ENCODE measurements at regions not wholly inside any gene's neighbourhood (a gene's known extent, or its start where the extent isn't known, plus 50 kb on each side); places are given as distances from the start of the nearest gene placed in this dataset.
"Not testable (repeated sequence)": the region's sequence is repeated elsewhere in the genome, so short reads cannot be mapped to it uniquely, and the experiment has no call there.

GRCh38 chr6:141833001-141833655, 299.6 kb upstream of the GJE1 start:
- H3K9me3 ChIP-seq = no peaks in the 10 kb centered on the region
- DNase-seq (ENCODE audit: low spot score in 2 of 2) = no peak
- H3K36me3 ChIP-seq (replicated peaks) = no peaks in the 10 kb centered on the region
- in situ Hi-C loops (cut with MboI; ENCODE audit: low sequenced_read_pairs) = no loop called here
- H3K27me3 ChIP-seq (ENCODE audit: low read depth) = no peaks in the 10 kb centered on the region
- no peak overlapping the region for H3K4me3 ChIP-seq
- H3K4me1 ChIP-seq = peaks cover 7% of the 10 kb centered on the region; the same call in 1 of the 2 replicates

DNA sequence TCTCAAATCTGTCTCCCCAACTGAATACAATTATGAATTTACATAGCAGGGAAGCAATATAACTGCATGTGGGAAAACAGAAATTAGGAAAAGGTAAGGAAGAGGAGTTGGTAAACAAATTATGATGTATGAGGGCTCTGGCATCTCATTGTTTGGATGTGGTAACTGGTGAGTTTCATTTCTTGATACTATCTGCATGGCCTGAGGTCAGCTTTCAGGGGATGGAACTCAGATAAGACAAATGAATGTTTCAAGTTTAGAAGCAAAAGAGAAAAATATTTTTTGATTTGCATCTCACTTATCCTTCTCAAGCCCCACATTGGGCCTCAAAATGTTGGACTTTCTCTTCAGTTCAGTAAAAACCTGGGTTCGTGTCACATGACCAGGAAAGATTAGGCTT, 302.2 kb upstream of the GJE1 start:
- Histone ChIP-seq H3K36me3 (replicated peaks) (no peaks in the 10 kb centered on the region), H3K9me3 (no peaks in the 10 kb centered on the region), H3K4me1 (peaks cover 7% of the 10 kb centered on the region; the same call in 1 of the 2 replicates), H3K4me3 (no peak overlapping the region), H3K27me3 (ENCODE audit: low read depth) (no peaks in the 10 kb centered on the region)
- in situ Hi-C loops (cut with MboI; ENCODE audit: low sequenced_read_pairs) = no loop called here
- no peak for DNase-seq (ENCODE audit: low spot score in 2 of 2)

GRCh38 chr6:141829566-141830360, 303.0 kb upstream of the GJE1 start:
- no peak overlapping the region for H3K4me3 ChIP-seq

GRCh38 chr6:141824350-141824749, 308.4 kb upstream of the GJE1 start:
- DNase-seq (ENCODE audit: low spot score in 2 of 2) = no peak
- Histone ChIP-seq H3K9me3 (no peaks in the 10 kb centered on the region), H3K36me3 (replicated peaks) (no peaks in the 10 kb centered on the region), H3K27me3 (ENCODE audit: low read depth) (no peaks in the 10 kb centered on the region), H3K4me1 (0 out of 2 replicates have a peak, but pooled peaks cover 4% of the 10 kb centered on the region), H3K4me3 (no peak overlapping the region)
- in situ Hi-C loops (cut with MboI; ENCODE audit: low sequenced_read_pairs) = no loop called here

More at GRCh38 chr6:141829566-141830360, 303.0 kb upstream of the GJE1 start:
- no peaks in the 10 kb centered on the region for H3K27me3 ChIP-seq (ENCODE audit: low read depth)
- in situ Hi-C loops (cut with MboI; ENCODE audit: low sequenced_read_pairs) = no loop called here
- H3K36me3 ChIP-seq (replicated peaks) = no peaks in the 10 kb centered on the region
- no peaks in the 10 kb centered on the region for H3K9me3 ChIP-seq
- H3K4me1 ChIP-seq = peaks cover 7% of the 10 kb centered on the region; the same call in 1 of the 2 replicates
- DNase-seq (ENCODE audit: low spot score in 2 of 2) = peak; percentile 29 to 38

DNA sequence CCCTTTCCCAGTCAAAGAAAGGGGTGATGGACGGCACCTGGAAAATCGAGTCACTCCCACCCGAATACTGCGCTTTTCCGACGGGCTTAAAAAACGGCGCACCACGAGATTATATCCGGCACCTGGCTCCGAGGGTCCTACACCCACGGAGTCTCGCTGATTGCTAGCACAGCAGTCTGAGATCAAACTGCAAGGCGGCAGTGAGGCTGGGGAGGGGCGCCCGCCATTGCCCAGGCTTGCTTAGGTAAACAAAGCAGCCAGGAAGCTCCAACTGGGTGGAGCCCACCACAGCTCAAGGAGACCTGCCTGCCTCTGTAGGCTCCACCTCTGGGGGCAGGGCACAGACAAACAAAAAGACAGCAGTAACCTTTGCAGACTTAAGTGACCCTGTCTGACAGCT, 317.7 kb upstream of the GJE1 start:
- H3K4me3 ChIP-seq; DNase-seq (ENCODE audit: low spot score in 2 of 2); in situ Hi-C loops (cut with MboI; ENCODE audit: low sequenced_read_pairs); H3K9me3 ChIP-seq; H3K36me3 ChIP-seq (replicated peaks); H3K27me3 ChIP-seq (ENCODE audit: low read depth); H3K4me1 ChIP-seq: not testable (repeated sequence)

DNA sequence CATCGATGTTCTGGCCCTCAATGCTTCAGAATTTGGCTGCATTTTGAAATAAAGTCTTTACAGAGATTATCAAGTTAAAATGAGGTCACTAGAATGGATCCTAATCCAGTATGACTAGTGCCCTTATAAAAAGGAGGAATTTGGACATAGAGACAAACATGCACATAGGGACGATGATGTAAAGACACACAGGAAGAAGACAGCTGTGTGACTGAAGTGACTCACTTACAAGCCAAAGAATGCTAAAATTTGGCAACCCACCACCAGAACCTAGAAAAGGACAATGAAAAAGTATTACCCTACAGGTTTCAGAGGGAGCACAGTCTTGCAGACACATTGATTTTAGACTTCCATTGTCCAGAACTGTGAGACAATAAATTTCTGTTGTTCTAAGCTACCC, 322.8 kb upstream of the GJE1 start:
- DNase-seq (ENCODE audit: low spot score in 2 of 2) = no peak
- no peaks in the 10 kb centered on the region for H3K27me3 ChIP-seq (ENCODE audit: low read depth)
- no peaks in the 10 kb centered on the region for H3K9me3 ChIP-seq
- H3K4me1 ChIP-seq = no peaks in the 10 kb centered on the region
- in situ Hi-C loops (cut with MboI; ENCODE audit: low sequenced_read_pairs) = no loop called here
- H3K4me3 ChIP-seq = no peak overlapping the region
- no peaks in the 10 kb centered on the region for H3K36me3 ChIP-seq (replicated peaks)

- no peaks in the 10 kb centered on the region for H3K27me3 ChIP-seq (ENCODE audit: low read depth)
- H3K36me3 ChIP-seq (replicated peaks) = no peaks in the 10 kb centered on the region
- in situ Hi-C loops (cut with MboI; ENCODE audit: low sequenced_read_pairs) = no loop called here
- H3K4me3 ChIP-seq = no peak overlapping the region
- no peaks in the 10 kb centered on the region for H3K4me1 ChIP-seq
- H3K9me3 ChIP-seq = no peaks in the 10 kb centered on the region
- DNase-seq (ENCODE audit: low spot score in 2 of 2) = no peak
These were observed 324.1 kb upstream of the GJE1 start for GRCh38 chr6:141808662-141809061.

DNA sequence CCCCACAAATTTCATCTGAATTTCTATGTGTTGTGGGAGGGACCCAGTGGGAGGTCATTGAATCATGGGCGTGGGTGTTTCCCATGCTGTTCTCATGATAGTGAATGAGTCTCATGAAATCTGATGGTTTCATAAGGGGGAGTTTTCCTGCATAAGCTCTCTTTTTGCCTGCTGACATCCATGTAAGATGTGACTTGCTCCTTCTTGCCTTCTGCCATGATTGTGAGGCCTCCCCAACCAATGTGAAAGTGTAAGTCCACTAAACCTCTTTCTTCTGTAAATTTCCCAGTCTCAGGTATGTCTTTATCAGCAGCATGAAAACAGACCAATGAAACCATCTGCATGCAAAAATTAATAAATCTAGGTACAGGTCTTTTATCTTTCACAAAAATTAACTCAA, 331.8 kb upstream of the GJE1 start:
- H3K4me3 ChIP-seq; H3K9me3 ChIP-seq; H3K27me3 ChIP-seq (ENCODE audit: low read depth); DNase-seq (ENCODE audit: low spot score in 2 of 2); H3K4me1 ChIP-seq; in situ Hi-C loops (cut with MboI; ENCODE audit: low sequenced_read_pairs); H3K36me3 ChIP-seq (replicated peaks): not testable (repeated sequence)

DNA sequence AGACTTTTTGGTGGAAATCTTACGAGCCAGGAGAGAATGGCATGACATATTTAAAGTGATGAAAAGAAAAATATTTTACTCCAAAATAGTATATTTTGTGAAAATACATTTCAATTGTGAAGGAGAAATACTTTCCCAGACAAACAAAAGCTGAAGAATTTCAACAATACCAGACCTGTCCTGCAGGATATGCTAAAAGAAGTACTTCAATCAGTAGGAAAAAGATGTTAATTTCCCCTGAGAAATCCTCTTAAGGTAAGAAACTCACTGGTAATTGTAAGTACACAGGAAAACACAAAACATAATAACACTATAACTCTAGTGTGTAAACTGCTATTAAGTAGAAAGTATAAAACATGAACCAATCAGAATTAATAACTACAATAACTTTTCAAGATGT, 341.8 kb upstream of the GJE1 start:
- Histone ChIP-seq H3K9me3 (no peaks in the 10 kb centered on the region), H3K36me3 (replicated peaks) (no peaks in the 10 kb centered on the region), H3K4me3 (no peak overlapping the region), H3K4me1 (no peaks in the 10 kb centered on the region), H3K27me3 (ENCODE audit: low read depth) (no peaks in the 10 kb centered on the region)
- no peak for DNase-seq (ENCODE audit: low spot score in 2 of 2)
- in situ Hi-C loops (cut with MboI; ENCODE audit: low sequenced_read_pairs) = no loop called here

GRCh38 chr6:141788096-141788495, 344.6 kb upstream of the GJE1 start:
- H3K4me3 ChIP-seq = no peak overlapping the region
- H3K27me3 ChIP-seq (ENCODE audit: low read depth) = no peaks in the 10 kb centered on the region
- H3K9me3 ChIP-seq = no peaks in the 10 kb centered on the region
- in situ Hi-C loops (cut with MboI; ENCODE audit: low sequenced_read_pairs) = no loop called here
- H3K4me1 ChIP-seq = no peaks in the 10 kb centered on the region
- no peaks in the 10 kb centered on the region for H3K36me3 ChIP-seq (replicated peaks)
- no peak for DNase-seq (ENCODE audit: low spot score in 2 of 2)

DNA sequence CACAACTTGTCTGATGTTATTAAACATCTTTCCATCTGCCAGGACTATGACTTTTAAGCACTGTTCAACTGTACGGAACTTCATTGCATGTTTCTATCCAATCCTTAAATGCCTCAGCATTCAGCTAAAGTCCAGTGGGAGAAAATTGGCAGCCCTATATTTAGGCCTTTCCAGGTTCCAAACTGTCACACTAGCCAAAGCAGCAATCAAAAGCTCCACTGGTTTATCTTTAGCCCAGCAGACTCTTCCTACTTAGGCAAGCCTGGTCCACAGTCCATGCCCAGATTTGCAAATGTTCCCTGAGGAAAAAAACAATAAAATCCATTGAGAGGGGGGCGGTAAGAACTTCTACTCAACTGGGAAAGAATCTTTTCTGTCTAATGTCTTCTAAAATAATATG, 349.1 kb upstream of the GJE1 start:
- in situ Hi-C loops (cut with MboI; ENCODE audit: low sequenced_read_pairs) = no loop called here
- no peak for DNase-seq (ENCODE audit: low spot score in 2 of 2)
- Histone ChIP-seq H3K4me1 (no peaks in the 10 kb centered on the region), H3K4me3 (no peak overlapping the region), H3K27me3 (ENCODE audit: low read depth) (no peaks in the 10 kb centered on the region), H3K36me3 (replicated peaks) (no peaks in the 10 kb centered on the region), H3K9me3 (no peaks in the 10 kb centered on the region)

DNA sequence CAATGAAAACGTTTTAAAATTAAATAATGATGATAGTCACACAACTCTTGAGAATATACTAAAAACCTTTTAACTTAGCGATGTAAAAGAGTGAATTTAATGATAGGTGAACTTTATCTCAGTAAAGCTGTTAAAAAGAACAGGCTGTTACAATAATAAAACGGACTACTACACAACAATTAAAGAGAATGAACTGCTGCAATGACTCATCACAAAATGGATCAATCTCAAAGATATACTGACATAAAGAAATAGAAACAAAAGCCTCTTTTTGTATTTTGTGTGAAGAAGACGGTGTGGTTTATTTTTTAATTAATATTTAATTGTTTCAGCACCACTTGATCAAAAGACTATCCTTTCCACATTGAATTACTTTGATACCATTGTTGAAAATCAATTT, 352.4 kb upstream of the GJE1 start:
- Histone ChIP-seq H3K4me3 (no peak overlapping the region), H3K36me3 (replicated peaks) (no peaks in the 10 kb centered on the region), H3K9me3 (no peaks in the 10 kb centered on the region), H3K4me1 (no peaks in the 10 kb centered on the region), H3K27me3 (ENCODE audit: low read depth) (no peaks in the 10 kb centered on the region)
- in situ Hi-C loops (cut with MboI; ENCODE audit: low sequenced_read_pairs) = no loop called here
- no peak for DNase-seq (ENCODE audit: low spot score in 2 of 2)

DNA sequence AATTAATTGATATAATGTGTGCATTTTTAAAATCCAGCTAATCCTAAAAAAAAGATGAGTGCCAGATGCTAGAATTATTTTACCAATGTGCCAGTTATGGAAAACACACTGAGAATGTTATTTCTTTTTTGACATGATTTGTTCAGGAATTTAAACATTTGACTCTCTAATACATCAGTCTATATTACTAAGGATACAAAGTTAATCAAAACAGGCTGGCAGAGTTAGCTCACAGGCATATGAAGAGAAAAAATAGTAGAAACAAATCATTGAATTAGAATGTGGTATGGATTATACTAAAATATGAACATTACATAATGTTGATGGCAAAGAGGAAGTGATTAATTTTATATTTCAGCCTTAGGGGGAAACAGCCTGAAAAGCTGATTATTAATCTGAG, 368.3 kb upstream of the GJE1 start:
- Histone ChIP-seq H3K9me3 (no peaks in the 10 kb centered on the region), H3K4me1 (no peaks in the 10 kb centered on the region), H3K4me3 (no peak overlapping the region), H3K27me3 (ENCODE audit: low read depth) (no peaks in the 10 kb centered on the region), H3K36me3 (replicated peaks) (no peaks in the 10 kb centered on the region)
- in situ Hi-C loops (cut with MboI; ENCODE audit: low sequenced_read_pairs) = no loop called here
- DNase-seq (ENCODE audit: low spot score in 2 of 2) = no peak

GRCh38 chr6:141758430-141758829, 374.3 kb upstream of the GJE1 start:
- Histone ChIP-seq H3K4me3 (no peak overlapping the region), H3K36me3 (replicated peaks) (no peaks in the 10 kb centered on the region), H3K27me3 (ENCODE audit: low read depth) (no peaks in the 10 kb centered on the region), H3K4me1 (no peaks in the 10 kb centered on the region), H3K9me3 (no peaks in the 10 kb centered on the region)
- DNase-seq (ENCODE audit: low spot score in 2 of 2) = no peak
- in situ Hi-C loops (cut with MboI; ENCODE audit: low sequenced_read_pairs) = no loop called here
